ENCODE measurements at regions not wholly inside any gene's neighbourhood (a gene's known extent, or its start where the extent isn't known, plus 50 kb on each side); places are given as distances from the start of the nearest gene placed in this dataset.

DNA sequence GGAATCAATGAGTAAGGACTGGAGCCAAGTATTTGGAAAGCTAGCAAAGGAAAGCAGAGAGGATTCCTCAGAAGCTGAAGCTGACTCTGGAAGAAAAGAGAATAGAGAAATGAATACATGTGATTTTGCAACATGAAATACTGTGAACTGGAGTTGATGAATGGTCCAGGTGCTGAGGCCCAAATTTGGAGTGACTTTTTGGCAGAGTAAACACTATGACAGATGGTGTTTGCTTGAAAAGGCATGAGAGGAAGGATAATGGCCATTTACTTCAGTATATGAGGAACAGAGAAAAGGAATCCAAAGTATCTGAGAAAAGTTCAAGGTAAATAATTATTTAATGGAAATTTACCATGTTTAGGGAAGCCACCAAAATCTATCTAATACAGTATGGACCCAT lies 236.7 kb downstream of the SLITRK2 start:
- no peak for TF ChIP-seq EZH2phosphoT487 (IDR thresholded peaks at IDR 0.05; ENCODE audit: low read depth)
- TF ChIP-seq, protein P1, sequence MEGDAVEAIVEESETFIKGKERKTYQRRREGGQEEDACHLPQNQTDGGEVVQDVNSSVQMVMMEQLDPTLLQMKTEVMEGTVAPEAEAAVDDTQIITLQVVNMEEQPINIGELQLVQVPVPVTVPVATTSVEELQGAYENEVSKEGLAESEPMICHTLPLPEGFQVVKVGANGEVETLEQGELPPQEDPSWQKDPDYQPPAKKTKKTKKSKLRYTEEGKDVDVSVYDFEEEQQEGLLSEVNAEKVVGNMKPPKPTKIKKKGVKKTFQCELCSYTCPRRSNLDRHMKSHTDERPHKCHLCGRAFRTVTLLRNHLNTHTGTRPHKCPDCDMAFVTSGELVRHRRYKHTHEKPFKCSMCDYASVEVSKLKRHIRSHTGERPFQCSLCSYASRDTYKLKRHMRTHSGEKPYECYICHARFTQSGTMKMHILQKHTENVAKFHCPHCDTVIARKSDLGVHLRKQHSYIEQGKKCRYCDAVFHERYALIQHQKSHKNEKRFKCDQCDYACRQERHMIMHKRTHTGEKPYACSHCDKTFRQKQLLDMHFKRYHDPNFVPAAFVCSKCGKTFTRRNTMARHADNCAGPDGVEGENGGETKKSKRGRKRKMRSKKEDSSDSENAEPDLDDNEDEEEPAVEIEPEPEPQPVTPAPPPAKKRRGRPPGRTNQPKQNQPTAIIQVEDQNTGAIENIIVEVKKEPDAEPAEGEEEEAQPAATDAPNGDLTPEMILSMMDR (IDR thresholded peaks at IDR 0.05; ENCODE audit: low read depth, low read length) = no peak
